Gastroesophageal sphincter (tissue), 3 donors: ENCODE measurements at regions not wholly inside any gene's neighbourhood (a gene's known extent, or its start where the extent isn't known, plus 50 kb on each side); places are given as distances from the start of the nearest gene placed in this dataset.

Experiments
- CTCF ChIP-seq, 4 experiments: fragments of 200-600 bp in 2 of 4; fragments of 450-650 bp in 2 of 4; sonication (generic) in 1 of 4; IDR thresholded peaks; one replicate each; pipeline ENCODE4 v1.5.1; 2017 to 2019; ENCODE audit warnings: antibody characterized with exemption in 4 of 4, mild to moderate bottlenecking in 2 of 4, moderate library complexity in 2 of 4
- EP300 ChIP-seq: sonication (generic); formaldehyde crosslinking; IDR thresholded peaks from one replicate; pipeline ENCODE4 v1.6.1; 2017; ENCODE audit warnings: antibody characterized with exemption, mild to moderate bottlenecking
- POLR2A ChIP-seq, 2 donors: fragments of 450-650 bp; IDR thresholded peaks; one replicate each; pipeline ENCODE4 v1.6.1; 2017; ENCODE audit warnings: antibody characterized with exemption in 2 of 2, mild to moderate bottlenecking in 2 of 2, moderate library complexity in 1 of 2

DNA sequence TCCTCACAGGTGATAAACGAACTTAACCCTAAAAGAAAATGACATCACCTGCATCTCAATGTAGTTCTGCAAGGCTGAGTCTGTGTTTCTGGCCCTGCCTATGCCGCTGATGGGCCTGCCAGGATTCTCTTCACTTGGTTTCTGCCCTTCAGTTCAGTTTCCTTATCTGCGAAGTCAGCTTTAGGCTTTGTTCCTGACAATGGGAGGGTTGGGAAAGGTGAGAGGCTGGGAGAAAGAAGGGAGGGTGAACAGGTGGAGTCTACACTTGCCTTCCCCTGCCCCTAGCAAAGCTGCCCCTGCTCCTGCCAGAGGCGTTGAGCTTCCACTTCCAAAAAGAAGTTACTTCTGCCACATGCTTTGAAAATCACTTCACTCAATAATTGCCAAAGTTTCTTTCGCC lies 124.0 kb upstream of the APCDD1 start:
- no peak for TF ChIP-seq CTCF (IDR thresholded peaks at IDR 0.05)
- no peak for TF ChIP-seq POLR2A (IDR thresholded peaks at IDR 0.05)
- no peak for TF ChIP-seq EP300
